ENCODE measurements at regions not wholly inside any gene's neighbourhood (a gene's known extent, or its start where the extent isn't known, plus 50 kb on each side); places are given as distances from the start of the nearest gene placed in this dataset.
"Not testable (repeated sequence)": the region's sequence is repeated elsewhere in the genome, so short reads cannot be mapped to it uniquely, and the experiment has no call there.

- DNase-seq (ENCODE audit: low spot score) = no peak
Observed at GRCh38 chr10:53650794-53651193, 878.2 kb upstream of the MBL2 start.

DNA sequence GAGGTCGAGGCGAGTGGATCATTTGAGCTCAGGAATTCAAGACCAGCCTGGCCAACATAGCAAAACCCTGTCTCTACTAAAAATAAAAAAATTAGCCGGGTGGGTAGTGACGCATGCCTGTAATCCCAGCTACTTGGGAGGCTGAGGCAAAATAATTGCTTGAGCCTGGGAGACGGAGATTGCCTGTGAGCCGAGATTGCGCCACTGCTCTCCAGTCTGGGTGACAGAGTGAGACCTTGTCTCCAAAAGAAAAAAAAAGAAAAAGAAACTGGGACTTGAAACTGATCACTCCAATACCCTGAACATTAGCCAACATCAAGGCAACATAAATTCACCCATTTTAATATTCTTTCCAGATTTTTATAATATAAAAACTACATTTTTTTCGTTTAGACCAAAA is 874.6 kb upstream of the MBL2 start:
- not testable (repeated sequence) for DNase-seq (ENCODE audit: low spot score)

DNA sequence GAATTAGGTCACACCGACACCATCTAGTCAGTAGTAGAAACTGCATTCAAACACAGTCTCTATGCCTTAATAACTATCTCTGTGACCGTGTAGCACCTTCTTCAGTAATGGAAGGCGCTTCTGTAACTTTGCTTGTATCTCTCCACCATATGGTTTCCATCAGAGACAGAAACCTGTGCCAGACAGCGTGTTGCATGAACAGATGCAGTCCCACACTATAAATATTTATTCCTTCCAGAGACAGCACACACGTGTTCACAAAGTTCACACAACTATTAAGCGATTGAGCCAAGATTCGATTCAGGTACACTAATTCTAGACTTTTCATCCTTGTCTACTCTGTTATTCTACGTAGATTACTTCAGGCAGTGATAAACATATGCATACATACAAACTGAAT is 873.9 kb upstream of the MBL2 start:
- no peak for DNase-seq (ENCODE audit: low spot score)

DNA sequence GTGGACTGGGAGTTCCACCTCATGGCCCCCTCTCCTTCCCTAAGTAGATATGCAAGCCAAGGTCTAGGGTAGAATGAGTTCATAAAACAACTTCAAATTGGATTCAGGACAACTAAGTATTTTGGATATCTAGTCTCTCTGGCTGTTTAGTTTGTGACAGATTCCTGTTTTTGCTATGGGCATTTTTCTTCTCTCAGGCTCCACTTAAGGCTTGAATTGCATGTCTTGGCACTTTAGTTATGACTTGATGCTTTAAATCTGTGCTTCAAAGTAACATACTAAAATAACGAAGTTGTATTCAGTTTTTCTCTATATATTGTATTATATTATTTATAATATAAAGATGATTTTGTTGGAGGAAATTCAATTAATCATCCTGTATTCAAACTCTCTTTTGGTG is 873.4 kb upstream of the MBL2 start:
- no peak for DNase-seq (ENCODE audit: low spot score)

GRCh38 chr10:53638006-53638405 is 865.4 kb upstream of the MBL2 start:
- DNase-seq (ENCODE audit: low spot score) = no peak

- no peak for DNase-seq (ENCODE audit: low spot score)
Observed at GRCh38 chr10:53624722-53625121, 852.1 kb upstream of the MBL2 start.

DNA sequence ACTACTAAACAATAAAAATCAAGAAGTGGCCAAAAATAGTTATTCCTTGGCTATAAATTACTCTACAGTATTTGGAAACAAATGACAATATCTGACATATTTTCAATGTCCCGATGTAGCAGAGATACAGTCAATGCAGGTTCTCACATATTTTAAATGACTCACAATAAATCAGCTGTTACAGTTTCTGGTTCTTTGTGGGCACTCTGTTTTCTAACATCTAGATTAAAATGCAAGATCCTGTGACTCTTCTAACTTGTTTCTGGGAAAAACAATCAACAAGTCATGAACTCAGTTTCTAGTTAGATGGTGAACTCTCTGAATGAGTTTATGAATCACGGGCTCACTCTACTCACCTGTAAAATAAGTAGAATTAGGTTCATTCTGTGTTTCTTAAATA is 849.6 kb upstream of the MBL2 start:
- DNase-seq (ENCODE audit: low spot score) = no peak

DNA sequence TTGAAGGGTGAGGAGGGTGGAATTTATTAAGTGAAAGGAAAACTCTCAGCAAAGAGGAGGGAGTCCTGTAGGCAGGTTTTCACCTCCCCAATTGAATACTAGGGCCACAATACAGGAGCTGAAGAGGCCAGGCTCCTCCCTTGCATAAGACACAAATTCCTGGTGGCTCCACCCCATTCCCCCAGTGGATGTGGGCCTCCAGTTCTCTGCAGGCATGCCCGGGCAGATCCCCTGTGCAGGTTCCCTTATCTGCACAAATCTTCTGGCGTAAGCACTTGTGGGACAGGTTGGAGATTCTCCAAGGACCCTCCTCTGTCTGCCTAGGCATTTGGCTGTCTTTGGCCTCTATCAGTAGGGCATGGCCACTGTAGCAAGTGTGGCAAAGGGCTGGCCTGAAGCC is 847.1 kb upstream of the MBL2 start:
- no peak for DNase-seq (ENCODE audit: low spot score)

GRCh38 chr10:53607691-53608090 is 835.1 kb upstream of the MBL2 start:
- DNase-seq (ENCODE audit: low spot score) = no peak

GRCh38 chr10:53606981-53607380 is 834.4 kb upstream of the MBL2 start:
- peak; percentile 1 for DNase-seq (ENCODE audit: low spot score)

- peak; percentile 49 for DNase-seq (ENCODE audit: low spot score)
Observed at GRCh38 chr10:53601260-53601875, 828.8 kb upstream of the MBL2 start.

DNA sequence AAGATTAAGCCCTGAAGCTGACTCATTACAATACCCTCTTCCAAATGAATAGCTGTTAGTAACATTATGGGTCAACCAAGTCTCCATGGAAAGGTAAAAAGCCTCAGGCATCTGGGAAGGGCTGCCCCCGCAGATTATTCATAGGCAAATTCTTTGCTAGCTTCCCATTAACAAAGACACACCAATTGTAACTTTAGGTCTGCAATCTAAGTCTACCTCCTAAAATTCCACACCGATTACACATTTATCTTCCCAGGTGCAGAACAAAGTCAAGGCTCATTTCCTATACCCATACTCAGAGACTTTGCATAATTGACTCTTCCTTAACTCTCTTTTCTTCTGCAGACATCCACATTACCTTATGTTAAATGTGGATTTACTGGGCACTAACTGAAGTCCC is 826.3 kb upstream of the MBL2 start:
- DNase-seq (ENCODE audit: low spot score) = no peak

DNA sequence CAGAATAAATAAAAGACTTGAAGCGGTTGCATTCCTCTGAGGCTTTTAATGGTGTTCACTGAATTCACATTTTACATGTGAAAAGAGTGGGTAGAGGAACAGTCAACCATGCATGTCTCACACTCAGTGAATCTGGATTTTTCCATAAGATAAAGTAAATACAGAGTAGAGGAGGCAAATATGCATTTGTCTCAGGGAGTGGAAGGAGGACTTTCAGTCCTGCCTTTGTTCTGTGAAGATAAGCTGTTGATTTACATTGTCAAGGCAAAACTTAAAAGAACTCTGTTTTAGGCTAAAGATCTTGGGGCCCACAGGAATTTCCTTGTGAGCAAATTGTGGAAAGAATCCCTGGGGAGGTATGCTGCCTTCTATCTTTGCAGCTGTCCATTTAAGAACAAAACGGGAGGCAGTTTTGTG is 825.3 kb upstream of the MBL2 start:
- no peak for DNase-seq (ENCODE audit: low spot score)

GRCh38 chr10:53580465-53580864 is 807.9 kb upstream of the MBL2 start:
- no peak for DNase-seq (ENCODE audit: low spot score)

GRCh38 chr10:53579773-53580172 is 807.2 kb upstream of the MBL2 start:
- peak; percentile 17 for DNase-seq (ENCODE audit: low spot score)

DNA sequence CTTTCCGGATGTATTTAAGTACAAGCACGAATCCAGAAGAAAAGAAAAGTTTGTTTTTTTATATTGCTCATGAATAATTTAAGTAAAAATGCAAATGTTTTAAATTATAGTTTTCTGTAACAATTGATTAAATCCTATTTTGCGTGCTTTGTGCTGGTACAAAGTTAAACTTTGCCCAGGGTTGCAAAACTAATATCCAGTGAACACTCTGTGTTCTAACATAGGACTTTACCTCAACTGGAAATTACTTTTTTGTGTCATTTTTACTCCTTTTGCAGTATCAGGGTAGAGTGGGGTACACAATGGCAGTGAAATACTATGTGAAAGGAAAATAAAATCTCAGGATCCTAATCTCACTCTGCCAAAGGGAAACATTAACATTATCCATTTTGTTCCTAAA is 801.4 kb upstream of the MBL2 start:
- no peak for DNase-seq (ENCODE audit: low spot score)

DNA sequence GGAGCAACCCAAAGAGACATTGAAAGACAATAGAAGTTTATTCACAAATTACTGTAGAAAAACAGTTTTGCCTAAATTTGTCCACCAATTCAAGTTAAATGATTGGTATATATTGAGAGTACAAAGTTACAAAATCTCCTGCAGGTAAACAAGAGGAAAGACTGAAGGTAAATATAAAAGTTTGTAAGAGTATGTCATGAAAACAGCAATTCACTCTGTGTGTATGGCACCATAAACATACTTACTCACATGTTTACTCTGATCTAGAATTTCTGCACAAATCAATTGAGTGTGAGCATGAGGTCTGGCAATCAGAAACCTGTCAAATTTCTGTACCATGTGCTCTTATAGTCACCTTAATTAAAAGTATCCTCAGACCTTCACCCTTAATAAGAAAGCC is 800.9 kb upstream of the MBL2 start:
- DNase-seq (ENCODE audit: low spot score) = no peak

GRCh38 chr10:53572799-53573198 is 800.2 kb upstream of the MBL2 start:
- no peak for DNase-seq (ENCODE audit: low spot score)

GRCh38 chr10:53570221-53570620 is 797.6 kb upstream of the MBL2 start:
- no peak for DNase-seq (ENCODE audit: low spot score)

- DNase-seq (ENCODE audit: low spot score) = no peak
Observed at GRCh38 chr10:53569455-53569854, 796.9 kb upstream of the MBL2 start.

DNA sequence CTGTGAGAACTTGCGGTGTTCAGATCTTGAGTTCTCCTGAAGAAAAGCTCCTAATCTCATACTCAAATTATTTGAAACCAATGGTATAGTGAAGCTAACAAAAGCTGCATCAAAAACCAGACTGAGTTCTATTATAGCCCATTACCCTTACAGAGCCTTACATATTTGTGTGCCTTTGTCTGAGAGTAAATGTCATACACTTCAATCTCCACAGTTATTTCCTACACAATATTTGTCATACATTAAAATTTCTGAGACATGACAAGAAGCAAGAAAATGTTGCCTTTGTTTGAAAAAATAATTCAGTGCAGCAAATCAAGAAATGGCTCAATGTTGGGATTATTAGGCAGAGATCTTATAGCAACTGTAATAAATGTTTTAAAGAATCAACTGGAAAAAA is 776.1 kb upstream of the MBL2 start:
- DNase-seq (ENCODE audit: low spot score) = no peak

GRCh38 chr10:53547364-53547763 is 774.8 kb upstream of the MBL2 start:
- DNase-seq (ENCODE audit: low spot score) = no peak

GRCh38 chr10:53543410-53543809 is 770.8 kb upstream of the MBL2 start:
- no peak for DNase-seq (ENCODE audit: low spot score)

DNA sequence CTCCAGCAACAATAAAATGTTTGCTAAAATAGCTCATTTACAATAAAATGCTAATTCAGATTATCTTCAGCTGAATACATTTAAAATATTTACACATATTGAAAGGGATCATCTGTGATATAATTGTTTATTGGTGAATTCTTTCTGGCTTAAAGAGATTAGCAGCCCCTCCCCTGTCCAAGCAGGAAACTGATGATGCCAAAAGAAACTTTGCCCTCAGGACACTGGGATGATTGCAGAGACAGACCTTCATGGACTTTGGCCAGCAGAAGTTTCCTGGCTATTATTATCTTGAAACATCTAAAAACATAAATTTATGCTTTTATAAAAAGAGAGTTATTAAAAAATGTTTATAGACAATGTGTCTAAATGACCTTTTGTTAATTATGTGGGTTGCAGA is 764.9 kb upstream of the MBL2 start:
- DNase-seq (ENCODE audit: low spot score) = no peak

GRCh38 chr10:53536322-53536721 is 763.7 kb upstream of the MBL2 start:
- DNase-seq (ENCODE audit: low spot score) = no peak
